Loucy (cell line): ENCODE measurements at regions not wholly inside any gene's neighbourhood (a gene's known extent, or its start where the extent isn't known, plus 50 kb on each side); places are given as distances from the start of the nearest gene placed in this dataset.
A peak's percentile ranks its signal among the peaks of the same experiment; 100 is the strongest.

Source experiments
- H2AFZ ChIP-seq: fragments of 200-600 bp; sonication (generic); 2 replicates; pipeline ENCODE4 v1.6.0; 2016; ENCODE audit warnings: antibody characterized with exemption, mild to moderate bottlenecking, low read length, moderate library complexity
- H3F3A ChIP-seq: fragments of 200-600 bp; 2 replicates; pipeline ENCODE4 v1.6.0; 2016; ENCODE audit warnings: antibody characterized with exemption, low read depth, mild to moderate bottlenecking
- H3K27me3 ChIP-seq: fragments of 200-600 bp; sonication (generic); 2 replicates; pipeline ENCODE4 v1.6.1; 2014; ENCODE audit warnings: low read length, mild to moderate bottlenecking; ENCODE audit not compliant: insufficient read depth, poor library complexity, severe bottlenecking
- H3K36me3 ChIP-seq: fragments of 200-600 bp; sonication (generic); 2 replicates; pipeline ENCODE4 v1.6.1; 2016; ENCODE audit warnings: low read length; ENCODE audit not compliant: insufficient read depth
- H3K4me1 ChIP-seq: fragments of 200-600 bp; sonication (generic); 2 replicates; pipeline ENCODE4 v1.5.1; 2014; ENCODE audit warnings: low read length, mild to moderate bottlenecking; ENCODE audit not compliant: insufficient read depth, poor library complexity, severe bottlenecking
- H3K4me2 ChIP-seq: fragments of 200-600 bp; sonication (generic); 2 replicates; pipeline ENCODE4 v1.6.0; 2014; ENCODE audit warnings: antibody characterized with exemption, low read length, low read depth, mild to moderate bottlenecking; ENCODE audit not compliant: poor library complexity, severe bottlenecking
- H3K4me3 ChIP-seq: fragments of 200-600 bp; sonication (generic); 2 replicates; pipeline ENCODE4 v1.5.1; 2014; ENCODE audit warnings: low read length, mild to moderate bottlenecking, mixed read lengths; ENCODE audit not compliant: poor library complexity, severe bottlenecking
- H3K79me2 ChIP-seq: fragments of 200-600 bp; sonication (generic); 2 replicates; pipeline ENCODE4 v1.6.1; 2014; ENCODE audit warnings: low read length; ENCODE audit not compliant: insufficient read depth
- H3K9ac ChIP-seq: fragments of 200-600 bp; sonication (generic); 2 replicates; pipeline ENCODE4 v1.6.0; 2014; ENCODE audit warnings: mild to moderate bottlenecking, low read depth, low read length, moderate library complexity; ENCODE audit not compliant: poor library complexity, severe bottlenecking
- H3K9me2 ChIP-seq: fragments of 200-600 bp; sonication (generic); replicated peaks from 2 replicates; pipeline ENCODE4 v1.6.1; 2016; ENCODE audit warnings: low read depth, low read length, mixed read lengths
- H3K9me3 ChIP-seq: fragments of 200-600 bp; sonication (generic); 2 replicates; pipeline ENCODE4 v1.6.1; 2014; ENCODE audit warnings: mild to moderate bottlenecking, antibody characterized with exemption, low read length, low read depth; ENCODE audit not compliant: insufficient read depth
- H4K20me1 ChIP-seq: fragments of 200-600 bp; sonication (generic); 2 replicates; pipeline ENCODE4 v1.6.0; 2014; ENCODE audit warnings: antibody characterized with exemption, low read length, mild to moderate bottlenecking; ENCODE audit not compliant: insufficient read depth, poor library complexity, severe bottlenecking
- CTCF ChIP-seq: fragments of 200-600 bp; sonication (generic); conservative IDR thresholded peaks from 2 replicates; pipeline ENCODE4 v1.5.1; 2014; ENCODE audit warnings: mild to moderate bottlenecking, antibody characterized with exemption, low read length
- EZH2phosphoT487 ChIP-seq: fragments of 200-600 bp; IDR thresholded peaks from 2 replicates; pipeline ENCODE4 v1.6.1; 2018; ENCODE audit warnings: antibody characterized with exemption, mild to moderate bottlenecking, moderate library complexity, borderline replicate concordance

GRCh38 chr3:34019158-34019557 lies 220.7 kb downstream of the PDCD6IP start:
- H4K20me1 ChIP-seq, result no peaks in the 10 kb centered on the region
- no peaks in the 10 kb centered on the region for H3K9me2 ChIP-seq
- H3K4me3 ChIP-seq, result peak overlapping the region; percentile 8
- H2AFZ ChIP-seq, result no peak overlapping the region
- no peaks in the 10 kb centered on the region for H3K79me2 ChIP-seq
- no peak for TF ChIP-seq EZH2phosphoT487
- no peak for TF ChIP-seq CTCF
- H3K9ac ChIP-seq, result peak overlapping the region; percentile 88
- H3F3A ChIP-seq, result peaks cover 21% of the 10 kb centered on the region
- H3K27me3 ChIP-seq, result no peaks in the 10 kb centered on the region
- no peaks in the 10 kb centered on the region for H3K9me3 ChIP-seq
- H3K4me2 ChIP-seq, result peak overlapping the region; percentile 79
- no peaks in the 10 kb centered on the region for H3K36me3 ChIP-seq
- H3K4me1 ChIP-seq, result peaks cover 97% of the 10 kb centered on the region

GRCh38 chr3:34020170-34020569 lies 221.7 kb downstream of the PDCD6IP start:
- H3K79me2 ChIP-seq, result no peaks in the 10 kb centered on the region
- H3K4me1 ChIP-seq, result peaks cover 98% of the 10 kb centered on the region
- peak overlapping the region; percentile 79 for H3K4me2 ChIP-seq
- no peaks in the 10 kb centered on the region for H3K9me2 ChIP-seq
- H3K9ac ChIP-seq, result peak overlapping the region; percentile 65
- H3K9me3 ChIP-seq, result no peaks in the 10 kb centered on the region
- H3F3A ChIP-seq, result peaks cover 21% of the 10 kb centered on the region
- no peaks in the 10 kb centered on the region for H3K36me3 ChIP-seq
- TF ChIP-seq EZH2phosphoT487, result no peak
- TF ChIP-seq CTCF, result no peak
- H3K27me3 ChIP-seq, result no peaks in the 10 kb centered on the region
- peak overlapping the region; percentile 53 for H3K4me3 ChIP-seq
- no peaks in the 10 kb centered on the region for H4K20me1 ChIP-seq
- H2AFZ ChIP-seq, result no peak overlapping the region

- peaks cover 20% of the 10 kb centered on the region for H3F3A ChIP-seq
- no peaks in the 10 kb centered on the region for H3K79me2 ChIP-seq
- H3K9me2 ChIP-seq, result no peaks in the 10 kb centered on the region
- no peaks in the 10 kb centered on the region for H4K20me1 ChIP-seq
- peak overlapping the region; percentile 65 for H3K9ac ChIP-seq
- TF ChIP-seq EZH2phosphoT487 (no peak), CTCF (no peak)
- H3K4me1 ChIP-seq, result peaks cover 90% of the 10 kb centered on the region
- no peak overlapping the region for H2AFZ ChIP-seq
- no peaks in the 10 kb centered on the region for H3K36me3 ChIP-seq
- no peaks in the 10 kb centered on the region for H3K9me3 ChIP-seq
- peak overlapping the region; percentile 79 for H3K4me2 ChIP-seq
- H3K4me3 ChIP-seq, result peak overlapping the region; percentile 53
- no peaks in the 10 kb centered on the region for H3K27me3 ChIP-seq
These were observed 222.6 kb downstream of the PDCD6IP start for GRCh38 chr3:34020726-34021680.
